PC-3 (cell line): ENCODE measurements at regions not wholly inside any gene's neighbourhood (a gene's known extent, or its start where the extent isn't known, plus 50 kb on each side); places are given as distances from the start of the nearest gene placed in this dataset.

Experiments
- ATAC-seq: fragments of 200-7000 bp; cut with Tn5 transposase; 2 replicates; pipeline ENCODE4 v1.9.1; 2020; ENCODE audit warnings: mild to moderate bottlenecking, moderate library complexity
- BruUV-seq: library from RNA; stranded (reverse); fragments of 400-500 nt; replicated peaks from 2 replicates; lab custom pipeline; 2021; lab: Mats Ljungman, UMichigan
- CTCF ChIA-PET: fragments of 300-600 bp; sonication (Branson Sonifier 250); formaldehyde crosslinking; loops from one replicate; lab custom pipeline; 2022; ENCODE audit warnings: antibody characterized with exemption; lab: Charles Lee
- POLR2A ChIA-PET: fragments of 300-600 bp; sonication (Branson Sonifier 250); formaldehyde crosslinking; loops from one replicate; lab custom pipeline; 2022; ENCODE audit warnings: antibody characterized with exemption; ENCODE audit not compliant: unreplicated experiment; lab: Charles Lee
- DNase-seq: peaks from one replicate; pipeline ENCODE4 v3.0.0-alpha.2; 2015
- H2AFZ ChIP-seq: fragments of 300-600 bp; sonication (generic); 2 replicates; pipeline ENCODE4 v1.6.0; 2016; ENCODE audit warnings: antibody characterized with exemption, low read length
- H3F3A ChIP-seq: fragments of 300-600 bp; sonication (generic); one replicate; pipeline ENCODE4 v1.6.0; 2017; ENCODE audit warnings: antibody characterized with exemption, low read length, control low read depth, mild to moderate bottlenecking; ENCODE audit not compliant: unreplicated experiment
- H3K27ac ChIP-seq: fragments of 300-600 bp; sonication (generic); 2 replicates; pipeline ENCODE4 v1.5.1; 2016; ENCODE audit warnings: mild to moderate bottlenecking, low read length
- H3K27me3 ChIP-seq: fragments of 300-600 bp; sonication (generic); 2 replicates; pipeline ENCODE4 v1.6.1; 2016; ENCODE audit warnings: low read length, mixed read lengths
- H3K36me3 ChIP-seq: fragments of 300-600 bp; sonication (generic); 2 replicates; pipeline ENCODE4 v1.6.1; 2016; ENCODE audit warnings: low read depth, mixed run types, low read length, mixed read lengths
- H3K4me1 ChIP-seq: fragments of 300-600 bp; sonication (generic); 2 replicates; pipeline ENCODE4 v1.5.1; 2016; ENCODE audit warnings: low read length; ENCODE audit not compliant: insufficient read depth
- H3K4me2 ChIP-seq: fragments of 300-600 bp; sonication (generic); 2 replicates; pipeline ENCODE4 v1.6.0; 2016; ENCODE audit warnings: low read length
- H3K4me3 ChIP-seq: fragments of 300-600 bp; sonication (generic); 2 replicates; pipeline ENCODE4 v1.5.1; 2016; ENCODE audit warnings: mild to moderate bottlenecking, low read length, mixed read lengths
- H3K79me2 ChIP-seq: fragments of 300-600 bp; sonication (generic); 2 replicates; pipeline ENCODE4 v1.6.1; 2017; ENCODE audit warnings: low read length, mixed read lengths
- H3K9ac ChIP-seq: fragments of 300-600 bp; sonication (generic); 2 replicates; pipeline ENCODE4 v1.6.0; 2016; ENCODE audit warnings: mild to moderate bottlenecking, low read length
- H3K9me2 ChIP-seq: fragments of 300-600 bp; sonication (generic); replicated peaks from 2 replicates; pipeline ENCODE4 v1.6.1; 2016; ENCODE audit warnings: mixed run types, low read length, mixed read lengths
- H3K9me3 ChIP-seq: fragments of 300-600 bp; sonication (generic); 2 replicates; pipeline ENCODE4 v1.6.1; 2016; ENCODE audit warnings: low read length, mixed read lengths
- H4K20me1 ChIP-seq: fragments of 300-600 bp; sonication (generic); 2 replicates; pipeline ENCODE4 v1.6.1; 2016; ENCODE audit warnings: low read length, mixed read lengths
- EZH2 ChIP-seq: fragments of 300-600 bp; sonication (generic); IDR thresholded peaks from one replicate; pipeline ENCODE4 v1.6.1; 2017; ENCODE audit warnings: antibody characterized with exemption, mild to moderate bottlenecking, low read length; ENCODE audit not compliant: unreplicated experiment
- EZH2phosphoT487 ChIP-seq: fragments of 300-600 bp; sonication (generic); IDR thresholded peaks from 2 replicates; pipeline ENCODE4 v1.6.1; 2018; ENCODE audit warnings: mild to moderate bottlenecking, antibody characterized with exemption, low read length, borderline replicate concordance
- intact Hi-C: fragments of 100-400 bp; cut with micrococcal nuclease; formaldehyde crosslinking; loops from 2 replicates; pipeline ENCODE4 v1.9.0; 2023
- TF ChIP-seq, protein P1 (sequence below): fragments of 300-600 bp; sonication (generic); conservative IDR thresholded peaks from 2 replicates; pipeline ENCODE4 v1.5.1; 2017; ENCODE audit warnings: antibody characterized with exemption, low read depth, mild to moderate bottlenecking, low read length

DNA sequence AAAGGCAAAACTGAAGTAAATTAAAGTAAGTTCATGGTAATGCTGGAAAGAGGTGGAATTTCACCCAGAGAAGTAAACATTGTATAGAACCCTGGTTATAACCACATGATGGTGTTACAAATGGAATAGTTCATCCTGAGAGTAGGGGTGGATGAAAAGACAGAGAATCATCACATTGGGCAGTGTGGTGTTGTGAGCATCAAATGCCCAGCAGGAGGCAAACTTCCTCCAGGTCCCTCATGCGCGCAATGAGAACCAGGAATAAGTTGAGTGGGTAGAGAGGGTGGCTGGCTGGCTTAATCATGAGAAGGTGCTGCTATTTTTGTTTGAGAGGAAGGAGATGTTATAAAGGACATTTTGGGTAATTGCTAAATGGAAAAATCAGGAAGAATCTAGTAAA lies 163.3 kb upstream of the HMHB1 start:
- no TSS peak for BruUV-seq
- Histone ChIP-seq H3K4me1 (0 out of 2 replicates have a peak, but pooled peaks cover 4% of the 10 kb centered on the region), H3K79me2 (no peaks in the 10 kb centered on the region), H3K4me3 (no peak overlapping the region), H3K36me3 (no peaks in the 10 kb centered on the region), H4K20me1 (no peaks in the 10 kb centered on the region), H3K27me3 (no peaks in the 10 kb centered on the region), H3F3A (no peaks in the 10 kb centered on the region), H3K9ac (no peak overlapping the region), H3K4me2 (no peak overlapping the region), H3K27ac (no peak overlapping the region), H3K9me2 (no peaks in the 10 kb centered on the region), H2AFZ (no peak overlapping the region), H3K9me3 (no peaks in the 10 kb centered on the region)
- TF ChIP-seq, protein P1, sequence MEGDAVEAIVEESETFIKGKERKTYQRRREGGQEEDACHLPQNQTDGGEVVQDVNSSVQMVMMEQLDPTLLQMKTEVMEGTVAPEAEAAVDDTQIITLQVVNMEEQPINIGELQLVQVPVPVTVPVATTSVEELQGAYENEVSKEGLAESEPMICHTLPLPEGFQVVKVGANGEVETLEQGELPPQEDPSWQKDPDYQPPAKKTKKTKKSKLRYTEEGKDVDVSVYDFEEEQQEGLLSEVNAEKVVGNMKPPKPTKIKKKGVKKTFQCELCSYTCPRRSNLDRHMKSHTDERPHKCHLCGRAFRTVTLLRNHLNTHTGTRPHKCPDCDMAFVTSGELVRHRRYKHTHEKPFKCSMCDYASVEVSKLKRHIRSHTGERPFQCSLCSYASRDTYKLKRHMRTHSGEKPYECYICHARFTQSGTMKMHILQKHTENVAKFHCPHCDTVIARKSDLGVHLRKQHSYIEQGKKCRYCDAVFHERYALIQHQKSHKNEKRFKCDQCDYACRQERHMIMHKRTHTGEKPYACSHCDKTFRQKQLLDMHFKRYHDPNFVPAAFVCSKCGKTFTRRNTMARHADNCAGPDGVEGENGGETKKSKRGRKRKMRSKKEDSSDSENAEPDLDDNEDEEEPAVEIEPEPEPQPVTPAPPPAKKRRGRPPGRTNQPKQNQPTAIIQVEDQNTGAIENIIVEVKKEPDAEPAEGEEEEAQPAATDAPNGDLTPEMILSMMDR = peak; percentile 40
- TF ChIP-seq EZH2phosphoT487 (no peak), EZH2 (no peak)
- CTCF ChIA-PET = no interaction called here
- POLR2A ChIA-PET = no interaction called here
- DNase-seq (no peak), ATAC-seq (no peak)
- intact Hi-C loops = no loop called here

- Histone ChIP-seq H2AFZ (no peak overlapping the region), H3K4me3 (no peak overlapping the region), H3K9me2 (no peaks in the 10 kb centered on the region), H3K9ac (no peak overlapping the region), H4K20me1 (no peaks in the 10 kb centered on the region), H3K4me2 (no peak overlapping the region), H3K27me3 (no peaks in the 10 kb centered on the region), H3K9me3 (no peaks in the 10 kb centered on the region), H3K27ac (no peak overlapping the region), H3K36me3 (no peaks in the 10 kb centered on the region), H3K4me1 (peaks cover 18% of the 10 kb centered on the region), H3K79me2 (no peaks in the 10 kb centered on the region), H3F3A (no peaks in the 10 kb centered on the region)
- DNase-seq = no peak
- BruUV-seq = no TSS peak
- no peak for ATAC-seq
- TF ChIP-seq EZH2phosphoT487 (no peak), EZH2 (no peak)
- TF ChIP-seq, protein P1 = no peak
- ChIA-PET CTCF (no interaction called here), POLR2A (no interaction called here)
- intact Hi-C loops = no loop called here
Measured at GRCh38 chr5:143646961-143647360, 165.0 kb upstream of the HMHB1 start.

GRCh38 chr5:143645356-143645755 lies 166.6 kb upstream of the HMHB1 start:
- POLR2A ChIA-PET = no interaction called here
- no peak for DNase-seq
- Histone ChIP-seq H3F3A (no peaks in the 10 kb centered on the region), H3K4me1 (peaks cover 14% of the 10 kb centered on the region), H3K27me3 (no peaks in the 10 kb centered on the region), H3K9me3 (no peaks in the 10 kb centered on the region), H3K9ac (no peak overlapping the region), H2AFZ (no peak overlapping the region), H4K20me1 (no peaks in the 10 kb centered on the region), H3K9me2 (no peaks in the 10 kb centered on the region), H3K27ac (no peak overlapping the region), H3K36me3 (no peaks in the 10 kb centered on the region), H3K4me3 (no peak overlapping the region), H3K4me2 (no peak overlapping the region), H3K79me2 (no peaks in the 10 kb centered on the region)
- BruUV-seq = no TSS peak
- CTCF ChIA-PET = no interaction called here
- ATAC-seq = no peak
- intact Hi-C loops = no loop called here
- TF ChIP-seq, protein P1 = no peak
- no peak for TF ChIP-seq EZH2phosphoT487
- no peak for TF ChIP-seq EZH2
